GM12875 (cell line): ENCODE measurements at regions not wholly inside any gene's neighbourhood (a gene's known extent, or its start where the extent isn't known, plus 50 kb on each side); places are given as distances from the start of the nearest gene placed in this dataset.

Experiments used
- H3K4me3 ChIP-seq: one replicate; pipeline ENCODE4 v1.5.1; 2011; ENCODE audit warnings: low read depth, low read length, control low read depth
- TF ChIP-seq, protein P1 (sequence below): IDR thresholded peaks from 2 replicates; pipeline ENCODE4 v1.5.1; 2011; ENCODE audit warnings: low read depth, mild to moderate bottlenecking, control low read depth, inconsistent platforms, low read length, moderate library complexity, borderline replicate concordance; ENCODE audit not compliant: insufficient read depth

DNA sequence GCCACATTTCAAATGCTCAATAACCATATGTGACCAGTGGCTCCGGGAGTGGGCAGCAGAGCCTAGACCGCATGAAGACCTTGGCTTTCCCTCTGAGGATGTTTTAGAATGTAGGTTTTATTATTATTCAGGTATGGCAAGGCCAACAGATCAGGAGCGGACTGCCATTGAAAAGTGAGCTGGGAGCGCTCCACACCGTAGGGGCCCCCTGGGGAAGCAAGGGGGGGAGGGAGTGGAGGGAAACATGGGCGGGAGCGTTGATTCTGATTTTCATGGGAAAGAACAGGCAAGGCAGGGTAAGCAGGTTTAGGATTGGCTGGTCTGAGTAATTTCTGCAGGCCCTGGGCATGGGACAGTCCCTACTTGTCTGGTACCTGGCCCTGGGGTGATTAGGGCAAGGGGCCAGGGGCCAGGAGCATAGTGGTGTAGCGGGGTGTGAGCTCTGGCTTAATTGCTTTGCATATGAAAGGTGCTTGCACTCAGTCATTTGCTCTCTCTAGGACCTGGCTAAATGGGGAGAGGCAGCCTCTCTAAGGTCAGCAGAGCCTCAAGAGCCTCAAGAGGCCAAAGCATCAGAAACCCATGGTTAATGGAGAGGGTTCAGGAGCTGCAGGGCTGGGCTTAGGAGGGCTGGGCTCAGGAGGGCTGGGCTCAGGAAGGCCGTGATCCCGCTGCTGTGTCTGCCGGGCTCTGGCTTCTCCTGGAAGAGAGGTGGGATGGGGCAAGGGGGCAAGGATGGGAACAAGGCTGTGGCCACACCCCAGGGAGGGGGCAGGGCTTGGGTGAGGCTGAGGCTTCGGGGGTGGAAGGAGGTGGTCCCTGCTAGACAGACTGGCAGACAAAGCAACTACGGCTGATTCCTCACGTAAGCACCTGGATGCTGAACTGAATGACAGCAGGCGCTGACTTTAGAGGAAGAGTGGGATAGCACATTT lies 82.0 kb upstream of the WASF3 start:
- H3K4me3 ChIP-seq: no peak overlapping the region
- TF ChIP-seq, protein P1, sequence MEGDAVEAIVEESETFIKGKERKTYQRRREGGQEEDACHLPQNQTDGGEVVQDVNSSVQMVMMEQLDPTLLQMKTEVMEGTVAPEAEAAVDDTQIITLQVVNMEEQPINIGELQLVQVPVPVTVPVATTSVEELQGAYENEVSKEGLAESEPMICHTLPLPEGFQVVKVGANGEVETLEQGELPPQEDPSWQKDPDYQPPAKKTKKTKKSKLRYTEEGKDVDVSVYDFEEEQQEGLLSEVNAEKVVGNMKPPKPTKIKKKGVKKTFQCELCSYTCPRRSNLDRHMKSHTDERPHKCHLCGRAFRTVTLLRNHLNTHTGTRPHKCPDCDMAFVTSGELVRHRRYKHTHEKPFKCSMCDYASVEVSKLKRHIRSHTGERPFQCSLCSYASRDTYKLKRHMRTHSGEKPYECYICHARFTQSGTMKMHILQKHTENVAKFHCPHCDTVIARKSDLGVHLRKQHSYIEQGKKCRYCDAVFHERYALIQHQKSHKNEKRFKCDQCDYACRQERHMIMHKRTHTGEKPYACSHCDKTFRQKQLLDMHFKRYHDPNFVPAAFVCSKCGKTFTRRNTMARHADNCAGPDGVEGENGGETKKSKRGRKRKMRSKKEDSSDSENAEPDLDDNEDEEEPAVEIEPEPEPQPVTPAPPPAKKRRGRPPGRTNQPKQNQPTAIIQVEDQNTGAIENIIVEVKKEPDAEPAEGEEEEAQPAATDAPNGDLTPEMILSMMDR: no peak

DNA sequence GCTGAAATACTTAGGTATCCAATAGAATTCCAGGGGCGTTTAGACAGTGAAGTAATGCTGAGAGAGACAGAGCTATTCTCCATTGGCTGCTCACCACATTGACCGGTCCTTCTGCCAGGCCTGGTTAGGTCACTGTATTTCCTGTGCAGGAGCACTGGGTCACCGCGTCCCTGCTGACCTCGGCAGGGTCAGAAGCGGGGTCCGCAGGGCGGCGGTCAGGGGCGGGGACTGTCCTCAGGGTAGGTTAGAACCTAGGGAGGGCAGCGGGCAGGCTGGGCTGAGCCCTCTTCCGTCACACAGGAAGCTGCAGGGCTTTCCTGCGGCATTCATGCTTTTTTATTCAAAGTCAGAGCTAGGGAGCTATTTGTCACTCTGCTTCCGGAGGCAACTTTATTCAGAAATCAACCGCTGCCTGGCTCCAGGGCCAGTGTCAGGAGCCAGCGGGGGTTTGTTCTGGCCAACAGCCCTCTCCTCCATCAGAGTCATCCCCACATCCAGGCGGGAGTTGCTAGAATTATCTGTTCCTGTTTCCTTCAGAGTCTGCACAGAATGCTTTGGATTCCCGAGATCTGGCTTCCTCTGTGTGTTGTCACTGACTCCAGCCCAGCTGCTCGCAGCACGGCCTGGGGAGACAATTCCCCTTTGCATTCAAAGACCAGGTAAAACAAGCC lies 81.2 kb upstream of the WASF3 start:
- TF ChIP-seq, protein P1: no peak
- no peak overlapping the region for H3K4me3 ChIP-seq

DNA sequence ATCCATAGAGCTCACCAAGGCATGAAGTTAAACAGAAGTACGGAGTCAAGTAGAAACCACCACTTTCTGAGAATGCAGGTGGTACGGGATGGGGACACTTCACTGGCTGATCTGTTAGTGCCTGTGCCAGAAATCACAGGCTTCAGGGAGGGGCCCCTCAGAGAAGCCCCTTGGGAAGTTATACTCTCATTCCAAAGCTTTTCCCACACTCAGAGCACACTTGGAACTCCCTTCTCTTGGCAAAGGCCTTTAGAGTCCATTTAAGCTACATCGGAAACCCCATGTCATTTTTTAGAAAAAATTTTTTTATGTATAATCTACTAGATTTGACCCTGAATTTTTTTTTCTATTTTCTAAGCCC lies 80.7 kb upstream of the WASF3 start:
- H3K4me3 ChIP-seq: no peak overlapping the region
- TF ChIP-seq, protein P1: no peak

DNA sequence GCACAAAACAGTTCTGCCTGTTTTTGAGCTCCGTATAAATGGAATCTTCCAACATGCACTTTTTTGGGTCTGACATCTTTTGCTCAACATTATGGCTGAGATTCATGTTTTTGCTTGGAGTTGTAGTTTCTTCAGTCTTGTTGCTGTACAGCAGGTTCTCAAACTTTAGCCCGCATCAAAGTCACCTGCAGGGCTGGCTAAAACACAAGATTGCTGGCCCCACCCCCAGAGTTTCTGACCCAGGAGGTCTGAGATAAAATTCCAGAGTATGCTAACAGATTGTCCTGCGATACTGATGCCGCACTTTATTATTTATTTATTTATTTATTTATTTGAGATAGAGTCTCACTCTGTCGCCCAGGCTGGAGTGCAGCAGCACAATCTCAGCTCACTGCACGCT lies 79.8 kb upstream of the WASF3 start:
- no peak overlapping the region for H3K4me3 ChIP-seq
- TF ChIP-seq, protein P1: no peak

DNA sequence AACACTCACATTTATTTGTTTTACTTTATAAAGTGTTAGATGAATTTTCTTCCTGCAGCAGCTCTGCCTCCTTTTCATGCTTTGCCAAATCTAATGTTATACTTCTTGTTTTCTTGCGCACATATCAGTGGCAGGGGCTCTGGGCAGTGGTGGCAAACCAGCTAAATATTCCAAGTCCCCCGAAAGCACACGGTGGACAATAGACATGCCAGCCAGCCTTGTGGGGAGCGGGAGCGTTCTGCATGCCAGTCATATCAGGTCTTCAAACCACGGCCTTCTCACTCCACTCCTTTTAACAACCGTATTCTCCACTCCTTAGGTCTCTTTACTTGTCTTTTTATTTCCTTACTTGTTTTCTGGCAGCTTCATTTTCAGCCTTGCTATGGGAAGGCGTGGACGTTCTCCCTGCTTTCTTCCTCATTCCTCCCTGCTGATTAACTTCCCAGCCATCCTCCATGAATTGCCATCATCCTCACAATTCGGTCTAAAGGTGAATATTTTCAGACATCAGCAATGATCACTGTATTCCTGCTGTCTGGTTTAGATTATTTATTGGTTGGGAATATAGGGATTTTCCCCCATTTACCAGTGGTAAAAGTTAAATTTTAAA lies 77.1 kb upstream of the WASF3 start:
- TF ChIP-seq, protein P1: no peak
- no peak overlapping the region for H3K4me3 ChIP-seq

DNA sequence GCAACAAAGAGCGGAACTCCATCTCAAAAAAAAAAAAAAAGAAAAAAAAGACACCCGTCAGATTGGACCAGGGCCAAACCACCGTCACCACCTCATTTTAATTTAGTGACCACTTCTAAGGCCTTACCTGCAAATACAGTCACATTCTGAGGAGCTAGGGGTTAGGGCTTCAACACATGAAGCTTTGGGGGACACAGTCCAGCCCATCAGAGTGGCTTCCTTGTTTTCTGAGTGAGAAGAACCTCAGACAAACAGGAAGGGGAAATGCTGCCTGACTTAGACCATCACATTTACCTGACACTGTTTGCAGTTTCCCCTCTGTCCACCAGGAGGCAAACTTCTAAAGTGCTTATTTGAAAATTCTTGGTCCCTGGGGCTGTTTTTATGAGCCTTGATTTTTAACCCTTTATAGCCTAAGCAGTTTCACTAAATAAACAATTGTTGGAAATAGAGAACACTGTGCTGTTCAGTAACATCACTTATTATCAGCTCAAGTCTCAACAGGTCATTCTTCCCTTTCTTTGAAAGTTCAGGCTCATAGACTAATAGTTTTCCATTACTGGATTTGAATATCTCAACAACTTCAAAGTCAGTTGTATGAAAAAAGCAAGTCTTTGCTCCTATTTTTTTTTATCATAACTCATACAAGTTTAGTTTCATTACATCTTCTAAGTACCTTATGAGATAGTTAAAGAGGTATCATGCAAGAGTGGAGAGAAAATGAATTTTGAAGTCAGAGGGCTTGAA lies 74.9 kb upstream of the WASF3 start:
- TF ChIP-seq, protein P1: peak; percentile 77
- H3K4me3 ChIP-seq: no peak overlapping the region
